ENCODE measurements at regions not wholly inside any gene's neighbourhood (a gene's known extent, or its start where the extent isn't known, plus 50 kb on each side); places are given as distances from the start of the nearest gene placed in this dataset.
"Not testable (repeated sequence)": the region's sequence is repeated elsewhere in the genome, so short reads cannot be mapped to it uniquely, and the experiment has no call there.

DNA sequence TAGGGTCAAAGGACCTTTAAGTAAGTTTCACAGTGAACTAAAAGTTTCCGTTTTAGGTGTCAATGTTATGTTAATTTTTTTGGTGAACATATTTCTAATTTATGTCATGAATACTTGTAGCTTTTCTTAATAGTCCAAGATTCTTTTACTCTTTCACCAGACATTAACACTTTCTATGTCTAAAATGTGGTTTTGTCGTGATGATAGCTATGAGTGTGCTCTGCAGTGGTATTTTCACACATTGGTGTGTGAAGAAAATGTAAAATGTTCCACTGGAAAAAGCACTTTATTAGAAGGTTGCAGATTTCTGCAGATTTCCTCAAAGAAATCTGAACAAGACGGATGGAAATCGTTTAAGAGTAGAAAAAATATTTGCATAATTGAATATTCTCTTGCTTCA is 561.0 kb upstream of the ANKRD30A start:
- DNase-seq = no peak

DNA sequence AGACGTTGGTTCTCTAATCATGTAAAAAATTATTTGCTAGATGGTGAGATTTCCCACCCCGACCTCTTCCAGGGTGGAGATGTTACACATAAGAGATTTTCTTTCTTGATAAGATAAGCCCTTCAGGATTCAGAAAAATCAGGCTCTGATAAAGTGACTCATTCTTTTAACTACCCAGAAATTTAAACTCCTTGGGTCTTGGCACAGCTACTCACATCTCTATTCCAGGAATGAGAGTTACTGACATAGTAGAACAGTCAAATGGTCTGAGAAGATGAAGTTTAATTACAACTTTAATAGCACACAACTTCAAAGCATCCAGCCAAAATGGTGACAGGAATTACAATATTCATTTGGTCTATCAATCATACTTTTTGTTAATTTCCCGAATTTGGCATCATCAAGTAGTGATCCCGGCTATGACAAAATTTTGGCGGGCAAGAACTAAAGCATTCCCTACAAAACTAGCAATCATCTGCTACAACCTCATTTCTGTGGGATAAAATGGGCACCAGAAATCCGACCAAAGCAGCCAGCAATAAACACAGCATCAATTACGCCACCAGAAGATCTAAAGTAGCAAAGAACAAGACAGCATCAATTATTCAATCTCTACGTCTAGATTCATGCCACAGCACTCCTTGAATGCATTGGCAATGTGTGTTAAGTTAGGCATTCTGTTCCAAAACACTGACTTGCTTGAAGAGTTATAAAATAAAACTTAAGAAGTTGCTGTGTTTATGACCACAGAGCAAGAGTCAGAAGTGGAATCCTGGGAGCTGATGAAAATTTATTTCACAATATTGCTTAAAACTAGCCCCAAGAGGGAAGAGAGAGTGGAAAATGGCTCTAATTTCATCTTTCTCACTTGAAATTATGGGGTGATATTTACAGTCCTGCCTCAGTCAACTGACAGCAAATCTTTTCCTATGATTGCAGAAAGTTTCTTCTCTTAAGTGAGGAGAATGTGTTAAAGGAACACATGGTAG is 565.7 kb upstream of the ANKRD30A start:
- no peak for DNase-seq

DNA sequence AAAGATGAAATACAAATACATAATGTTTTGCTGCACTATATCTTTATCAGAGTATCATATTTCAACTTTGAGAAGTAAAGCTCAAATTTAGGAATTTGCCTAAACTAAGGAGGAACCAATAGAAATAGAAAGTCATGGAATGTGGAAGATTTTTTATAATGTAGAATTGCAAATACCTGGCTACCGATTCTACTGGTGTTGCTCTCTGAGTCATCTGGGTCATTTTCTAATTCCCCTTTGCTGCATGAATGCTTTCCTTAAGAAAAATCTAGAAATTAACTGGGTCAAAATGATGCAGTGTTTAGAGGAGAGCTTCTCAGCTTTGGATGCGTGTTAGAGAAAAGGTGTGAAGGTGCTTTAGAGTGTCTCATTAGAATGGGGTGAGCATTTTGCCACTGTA is 568.9 kb upstream of the ANKRD30A start:
- DNase-seq = no peak

DNA sequence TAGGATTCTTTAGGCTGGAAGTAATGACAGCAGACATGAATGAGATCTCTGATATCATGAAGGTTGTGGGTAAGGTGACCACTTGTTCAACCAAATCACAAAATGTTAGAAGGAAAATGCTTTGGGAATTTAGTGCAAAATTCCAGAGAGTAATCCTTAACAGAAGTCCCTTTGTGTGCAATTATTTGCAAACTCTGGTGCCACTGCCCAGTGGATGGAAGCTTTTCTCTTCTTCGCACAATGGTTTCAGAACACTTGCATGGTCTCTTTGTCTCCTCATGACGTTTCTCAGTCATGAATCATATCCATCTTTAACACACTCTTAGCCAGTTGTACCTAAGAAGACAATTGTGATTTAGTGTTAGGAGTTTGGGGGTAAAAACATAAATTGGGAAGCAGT is 570.4 kb upstream of the ANKRD30A start:
- peak in 6 of 58 donors; percentile 1 to 29 (median 10) for DNase-seq

DNA sequence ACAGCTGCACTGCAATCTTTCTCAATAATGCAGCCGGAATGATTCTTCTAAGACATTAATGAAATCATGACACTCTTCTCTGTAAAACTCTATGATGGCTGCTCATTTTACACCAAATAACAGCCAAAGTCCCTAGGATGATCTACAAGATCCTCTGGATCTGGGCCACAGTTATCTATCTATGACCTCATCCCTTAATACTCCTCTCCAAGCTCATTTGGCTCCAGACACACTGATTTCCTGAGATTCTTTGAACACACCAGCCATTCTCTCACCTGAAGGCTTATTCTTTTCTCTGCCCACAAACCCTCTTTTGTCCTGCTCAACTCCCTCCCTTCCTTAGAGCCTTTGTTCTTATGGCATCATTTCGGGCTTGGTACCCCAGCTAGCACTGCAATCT is 577.4 kb upstream of the ANKRD30A start:
- no peak for DNase-seq

DNA sequence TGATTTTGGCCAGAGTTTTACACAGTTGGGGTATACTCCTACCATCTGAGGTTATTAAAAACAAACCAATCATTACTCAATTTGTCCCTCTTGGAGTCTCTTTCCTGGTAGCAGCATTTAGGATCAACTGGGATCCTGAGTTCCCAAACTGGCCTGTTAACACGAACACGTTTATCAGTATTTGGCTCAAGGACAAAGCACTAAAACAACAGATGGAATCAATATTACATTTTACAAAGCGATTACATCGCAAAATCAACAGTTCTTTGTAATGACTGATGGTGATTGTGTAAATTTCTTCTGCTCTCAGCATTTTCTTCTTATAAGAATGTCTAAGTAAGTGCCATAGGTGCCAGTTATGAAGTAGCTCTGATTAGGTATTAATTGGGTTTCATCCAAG is 582.9 kb upstream of the ANKRD30A start:
- no peak for DNase-seq

DNA sequence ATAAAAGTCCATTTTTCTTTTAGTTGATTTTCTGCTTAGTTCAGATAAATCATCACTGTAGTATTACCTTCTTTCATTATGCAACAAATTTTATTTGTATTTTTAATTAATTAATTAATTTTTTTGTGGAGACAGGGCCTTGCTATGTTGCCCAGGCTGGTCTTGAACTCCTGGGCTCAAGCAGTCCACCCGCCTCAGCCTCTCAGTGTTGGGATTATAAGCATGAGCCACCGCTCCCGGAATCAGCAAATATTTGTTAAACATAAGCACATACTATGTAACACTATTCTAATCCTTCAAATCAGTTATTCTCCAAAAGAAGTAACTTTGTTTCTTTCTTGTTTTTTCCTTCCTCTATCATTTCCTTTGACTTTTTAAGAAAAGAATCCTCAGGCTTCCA is 584.8 kb upstream of the ANKRD30A start:
- no peak for DNase-seq

DNA sequence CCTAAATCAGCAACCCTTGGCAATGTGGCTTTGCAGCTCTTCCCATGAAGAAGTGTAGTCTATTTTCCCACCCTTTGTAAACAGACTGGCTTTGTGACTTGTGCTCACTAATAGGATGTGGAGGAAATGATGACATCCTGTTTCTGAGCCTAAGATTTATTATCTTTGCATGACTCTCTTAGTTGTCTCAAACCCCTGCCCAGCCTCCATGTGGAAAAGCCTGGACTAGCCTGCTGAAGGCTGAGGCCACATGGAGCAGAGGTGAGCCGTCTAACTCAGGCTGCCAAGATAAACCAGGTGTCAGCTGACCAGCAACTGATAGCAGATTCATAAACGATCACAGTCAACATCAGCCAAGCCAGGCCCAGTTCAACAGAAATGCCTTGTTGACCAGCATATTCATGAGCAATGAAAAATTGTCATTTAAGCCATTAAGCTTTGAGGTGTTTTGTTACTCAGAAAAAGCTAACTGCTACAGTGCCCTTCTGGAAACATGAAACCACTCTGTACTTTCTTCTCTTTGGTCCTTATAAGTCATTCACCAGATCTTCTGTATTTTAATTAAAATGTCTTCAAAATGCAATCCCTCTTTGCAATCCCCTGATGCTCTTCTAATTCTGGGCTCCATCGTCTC is 586.3 kb upstream of the ANKRD30A start:
- DNase-seq = no peak

DNA sequence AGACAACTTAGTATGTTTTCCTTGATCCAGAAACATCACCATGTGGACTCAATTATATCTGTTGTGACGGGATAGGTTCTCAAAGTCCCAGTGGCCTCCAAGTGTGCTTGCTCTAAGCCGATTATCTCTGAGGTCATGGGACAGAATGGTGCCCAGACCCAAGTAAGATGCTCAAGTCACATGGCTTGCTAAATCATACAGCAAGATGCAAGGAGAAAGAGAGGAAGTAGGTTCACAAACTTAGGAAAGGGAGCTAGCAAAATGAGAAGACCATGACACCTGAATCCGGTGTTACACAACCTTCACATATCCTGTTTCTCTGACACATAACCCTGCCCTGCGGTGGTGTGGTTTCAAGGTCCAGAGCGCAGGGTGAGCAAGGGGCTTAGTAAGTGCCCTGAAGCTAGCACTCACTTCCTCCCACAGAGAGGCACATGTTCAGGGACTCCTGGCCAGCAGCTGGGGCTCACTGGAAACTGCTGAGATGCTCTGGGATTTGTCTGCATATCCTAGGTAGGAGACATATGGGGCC is 590.9 kb upstream of the ANKRD30A start:
- DNase-seq = no peak

DNA sequence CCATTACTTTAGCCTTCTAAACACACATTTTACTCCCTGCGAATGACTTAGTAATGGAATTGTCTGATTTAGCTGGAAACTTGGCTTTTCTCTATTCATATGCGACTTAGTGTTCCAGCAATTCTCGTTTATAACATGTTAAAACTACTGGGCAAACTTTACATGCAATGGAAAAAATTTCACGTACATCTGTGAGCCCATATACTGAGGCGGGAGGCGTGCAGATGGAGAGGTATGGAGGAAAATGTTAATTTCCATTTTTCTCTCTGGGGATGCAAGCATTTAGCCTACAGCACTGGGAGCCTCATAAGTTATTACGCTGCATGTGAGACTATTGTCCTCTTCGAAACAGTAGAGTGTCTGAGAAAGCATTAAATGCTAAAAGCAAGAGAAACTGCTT is 591.5 kb upstream of the ANKRD30A start:
- DNase-seq = no peak

DNA sequence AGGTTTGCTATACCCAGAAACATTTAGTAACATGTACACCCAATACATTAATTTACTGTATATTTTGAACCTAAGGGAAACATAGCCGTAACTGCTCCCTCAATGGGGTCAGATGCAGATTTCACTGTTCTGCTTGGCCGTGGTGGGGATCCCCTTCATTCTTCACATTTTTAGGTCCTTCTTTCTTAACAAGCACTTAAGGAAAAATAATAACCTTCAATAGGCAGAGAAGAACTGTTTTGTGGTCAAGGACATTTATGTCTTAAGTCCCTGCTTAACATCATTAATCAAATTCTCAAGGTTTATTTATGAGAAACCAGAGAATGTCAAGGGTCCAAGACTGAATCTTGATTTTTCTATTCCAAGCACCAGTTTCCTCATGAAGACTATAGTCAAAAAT is 592.1 kb upstream of the ANKRD30A start:
- DNase-seq = no peak

DNA sequence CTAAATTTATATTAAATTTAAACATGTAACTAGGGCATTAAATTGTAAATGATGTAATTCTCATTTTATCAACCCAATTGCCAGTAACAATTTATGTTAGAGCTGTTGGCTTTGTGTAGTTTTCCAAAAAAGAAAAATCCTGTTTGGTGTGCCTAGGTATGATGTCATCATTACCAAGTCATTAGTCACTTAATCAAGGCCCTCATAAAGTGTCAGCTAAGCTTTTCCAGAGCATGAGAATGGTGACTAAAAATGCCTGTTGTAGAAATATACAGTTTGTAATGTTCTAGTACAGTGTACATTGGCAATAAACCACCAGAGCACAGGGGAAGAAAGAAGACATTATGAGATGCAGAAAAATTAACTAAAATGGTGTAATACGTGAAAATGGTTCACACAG is 593.8 kb upstream of the ANKRD30A start:
- no peak for DNase-seq

DNA sequence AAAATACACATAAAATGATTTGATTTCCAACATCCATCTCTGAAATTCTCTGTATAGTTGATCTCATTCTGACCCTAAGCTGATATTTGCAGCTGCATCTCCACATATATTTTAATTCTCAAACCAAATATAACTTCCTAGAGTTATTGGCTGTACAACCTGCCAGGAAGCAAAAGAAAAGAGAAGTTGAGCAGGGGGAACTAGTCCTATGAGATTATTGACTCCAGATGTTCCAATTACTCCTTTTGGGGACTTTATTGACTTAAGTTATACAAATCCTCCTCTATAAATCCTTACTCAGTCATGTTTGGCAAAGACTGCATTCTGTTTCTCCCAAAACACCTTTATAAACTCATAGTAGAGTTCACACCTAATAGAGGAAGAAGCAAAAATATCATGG is 599.4 kb upstream of the ANKRD30A start:
- no peak for DNase-seq

DNA sequence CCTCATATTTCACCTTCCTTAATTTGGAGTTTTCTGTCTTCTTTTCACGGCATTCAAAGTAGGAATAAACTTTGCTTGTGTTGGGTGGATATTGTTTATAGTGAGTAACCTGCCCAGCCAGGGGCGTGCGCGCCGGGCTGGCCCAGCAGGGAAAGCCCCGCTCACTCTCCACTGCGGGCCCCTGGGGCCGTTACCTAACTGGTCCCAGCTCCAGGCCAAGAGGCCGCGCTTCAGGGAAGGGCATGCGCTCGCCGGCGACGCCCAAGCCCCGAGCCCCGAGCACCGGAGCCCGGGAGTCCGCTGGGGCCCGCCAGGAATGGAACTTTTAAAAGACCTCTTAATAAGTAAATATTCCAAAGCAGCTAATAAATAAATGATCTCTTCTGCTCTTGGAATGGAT is 601.3 kb upstream of the ANKRD30A start:
- not testable (repeated sequence) for DNase-seq

DNA sequence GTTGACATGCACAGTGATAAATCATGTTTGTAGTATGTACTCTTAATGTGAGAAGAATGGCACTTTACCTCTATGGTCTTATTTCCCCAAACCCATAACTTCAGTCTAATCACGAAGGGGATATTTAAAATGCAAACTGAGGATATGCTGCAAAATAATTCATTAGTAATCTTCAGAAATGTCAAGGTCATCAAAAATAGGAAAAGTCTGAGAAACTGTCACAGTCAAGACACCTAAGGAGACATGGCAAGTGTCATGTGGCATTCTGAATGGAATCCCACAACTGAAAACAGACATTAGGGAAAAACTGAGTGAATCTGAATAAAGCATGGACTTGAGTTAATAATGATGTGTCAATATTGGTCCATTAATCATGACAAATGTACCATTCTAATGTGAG is 605.5 kb upstream of the ANKRD30A start:
- no peak for DNase-seq

DNA sequence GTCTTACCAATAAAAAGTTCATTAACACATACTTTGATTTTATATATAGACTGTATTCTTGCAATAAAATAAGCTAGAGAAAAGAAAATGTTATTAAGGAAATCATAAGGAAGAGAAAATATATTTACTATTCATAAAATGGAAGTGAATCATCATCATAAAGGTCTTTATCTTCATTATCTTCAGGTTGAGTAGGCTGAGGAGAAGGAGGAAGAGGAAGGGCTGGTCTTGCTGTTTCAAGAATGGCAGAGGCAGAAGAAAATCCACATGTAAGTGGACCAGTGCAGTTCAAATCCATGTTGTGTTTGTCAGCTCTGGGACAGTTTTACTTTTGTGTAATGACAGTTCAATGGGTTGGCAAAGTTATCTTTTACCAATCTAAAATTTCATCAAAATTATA is 609.1 kb upstream of the ANKRD30A start:
- DNase-seq = no peak

DNA sequence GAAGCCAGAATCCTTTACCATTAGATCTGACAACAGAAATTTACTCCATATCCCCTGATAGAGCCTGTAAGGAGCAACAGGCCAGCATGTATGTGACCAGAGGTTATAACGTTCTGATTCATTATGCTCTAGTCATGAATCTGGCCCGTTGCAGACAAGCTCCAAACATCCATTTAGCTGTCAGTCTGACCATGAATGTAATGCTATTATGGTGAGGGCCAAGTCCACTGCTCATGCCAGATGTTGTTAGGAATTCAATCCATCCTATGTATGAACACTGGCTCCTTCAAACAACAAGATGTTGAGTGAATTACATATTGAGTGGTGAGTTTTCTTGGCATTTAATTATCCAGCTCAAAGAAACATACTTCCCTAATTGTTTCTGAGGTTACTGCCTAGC is 610.1 kb upstream of the ANKRD30A start:
- DNase-seq = no peak

DNA sequence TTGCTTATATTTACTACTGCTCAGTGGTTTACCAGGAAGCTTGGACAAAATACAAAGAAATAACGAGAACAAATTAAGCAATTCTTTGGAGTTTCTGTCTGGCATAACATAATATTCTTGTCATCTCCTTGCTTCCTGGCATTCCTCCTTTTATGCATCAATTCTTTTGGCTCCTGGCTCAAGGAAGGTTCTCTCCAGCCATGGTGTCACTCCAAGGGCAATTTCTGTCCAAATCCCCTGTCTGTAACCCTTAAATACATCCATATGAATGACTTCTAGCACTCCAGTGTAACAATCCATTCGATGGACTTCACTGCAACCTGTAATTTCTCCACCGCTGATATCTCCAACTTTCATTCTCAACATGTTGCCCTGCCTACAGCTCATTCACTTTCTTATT is 617.7 kb upstream of the ANKRD30A start:
- no peak for DNase-seq

DNA sequence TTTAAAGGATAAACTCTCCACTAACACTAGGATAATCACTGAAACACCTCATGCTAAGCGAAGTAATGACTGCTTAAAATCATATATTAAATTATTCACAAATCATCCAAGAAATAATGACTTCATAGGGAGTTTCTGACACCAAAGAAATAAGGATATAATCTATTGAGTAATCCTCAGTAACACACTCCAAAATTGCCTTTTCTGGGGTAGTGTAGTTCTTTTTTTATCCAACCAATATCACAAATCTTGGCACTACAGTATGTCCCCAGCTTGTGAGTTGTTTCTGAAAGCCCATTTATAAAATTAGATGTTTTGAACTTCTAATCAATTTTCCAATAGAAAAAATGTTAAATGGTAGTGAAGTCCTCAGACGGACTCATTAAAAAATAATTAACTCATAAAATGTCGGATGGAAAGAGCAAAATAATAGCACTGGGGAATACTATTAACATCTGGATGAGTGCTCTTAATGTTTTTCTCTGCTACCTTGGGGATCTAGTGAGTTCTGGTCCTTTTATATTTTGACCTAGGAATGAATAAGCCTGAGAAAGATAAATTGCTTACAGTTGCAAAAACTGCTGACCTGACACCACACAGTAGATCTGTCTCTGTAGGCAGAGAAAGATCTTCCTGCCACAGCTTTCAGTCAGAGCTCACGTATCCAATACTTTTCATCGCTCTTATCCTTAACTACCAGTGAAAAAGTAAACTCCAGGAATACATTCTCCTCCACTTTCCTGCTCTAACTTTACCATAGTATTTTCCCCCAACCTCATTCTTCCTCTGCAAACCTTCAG is 618.5 kb upstream of the ANKRD30A start:
- no peak for DNase-seq

DNA sequence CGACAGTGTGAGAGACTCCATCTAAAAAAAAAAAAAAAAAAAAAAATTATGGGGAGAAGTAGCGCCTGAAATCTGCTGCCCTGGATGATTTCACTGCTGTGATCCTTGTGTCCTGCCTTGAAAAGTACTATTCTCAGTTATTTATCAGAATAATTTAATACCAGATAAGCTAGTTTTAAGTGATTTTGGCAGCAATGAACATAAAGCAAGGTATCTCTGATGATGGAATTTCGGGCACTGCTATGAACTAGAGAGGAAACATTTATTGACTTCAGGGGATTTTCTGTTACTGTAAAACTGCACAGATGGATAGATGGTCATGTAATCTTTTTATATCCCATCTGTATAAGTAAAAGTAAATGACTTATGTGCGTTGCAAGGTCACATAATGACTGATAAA is 619.1 kb upstream of the ANKRD30A start:
- no peak for DNase-seq

DNA sequence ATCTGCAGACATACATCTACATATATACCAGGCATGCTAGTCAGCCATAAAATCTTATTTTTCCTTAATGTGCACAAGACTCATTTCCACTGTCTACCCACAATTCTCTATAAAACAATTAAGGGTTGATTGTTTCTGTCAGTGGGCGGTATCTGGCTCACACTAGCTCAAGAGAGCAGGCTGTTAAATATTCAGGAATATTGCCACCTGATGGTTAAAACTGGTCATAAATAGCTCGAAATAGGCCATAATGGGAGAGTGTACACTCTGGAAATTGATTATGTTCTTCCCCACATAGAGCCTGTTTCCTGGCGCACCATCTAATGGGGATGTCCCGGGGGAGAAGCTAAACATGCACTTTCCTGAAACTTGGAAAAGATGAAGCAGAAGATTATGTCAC is 620.6 kb upstream of the ANKRD30A start:
- DNase-seq = no peak

DNA sequence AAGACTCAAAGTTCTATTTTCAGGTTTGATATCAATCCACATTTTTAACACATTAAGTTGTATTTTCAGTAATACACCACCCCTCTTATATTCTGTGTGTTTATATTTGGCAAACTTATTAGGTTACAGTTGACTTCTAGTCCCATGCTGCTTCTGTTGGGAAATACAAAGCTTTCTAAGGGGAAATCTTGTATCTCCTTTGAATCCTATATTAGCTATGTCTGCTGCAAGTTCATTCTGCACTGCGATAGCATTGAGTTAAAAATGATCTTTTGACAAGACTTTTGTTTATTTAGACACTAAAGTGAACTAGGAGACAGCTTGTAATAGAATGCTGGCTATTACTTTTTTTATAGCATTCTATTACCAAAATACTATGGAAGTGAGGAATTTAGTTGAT is 625.1 kb upstream of the ANKRD30A start:
- no peak for DNase-seq

Measured in anterior cingulate cortex (tissue), 58 donors.